Activated naive CD4-positive, alpha-beta T cell treated with anti-CD3 and anti-CD28 coated beads, Interleukin-2, amount 50 U/mL, for 24 hours (primary cell): ENCODE measurements at regions not wholly inside any gene's neighbourhood (a gene's known extent, or its start where the extent isn't known, plus 50 kb on each side); places are given as distances from the start of the nearest gene placed in this dataset.

Source experiments
- H3K27ac Mint-ChIP-seq: one replicate; pipeline ENCODE4 v1.8.0; 2021; ENCODE audit warnings: mild to moderate bottlenecking, mixed read lengths
- H3K27me3 Mint-ChIP-seq: one replicate; pipeline ENCODE4 v1.8.0; 2021; ENCODE audit warnings: mixed read lengths
- H3K36me3 Mint-ChIP-seq: one replicate; pipeline ENCODE4 v1.8.0; 2021; ENCODE audit warnings: mixed read lengths
- H3K4me1 Mint-ChIP-seq: one replicate; pipeline ENCODE4 v1.8.0; 2021; ENCODE audit warnings: mixed read lengths
- H3K4me3 Mint-ChIP-seq: one replicate; pipeline ENCODE4 v1.8.0; 2021; ENCODE audit warnings: mild to moderate bottlenecking, mixed read lengths
- H3K9me3 Mint-ChIP-seq: one replicate; pipeline ENCODE4 v1.8.0; 2021; ENCODE audit warnings: mixed read lengths

GRCh38 chr12:92602930-92603623 lies 99.7 kb upstream of the PLEKHG7 start:
- Mint-ChIP-seq H3K4me3 (peak overlapping the region; percentile 85), H3K27ac (peak overlapping the region; percentile 99), H3K9me3 (peaks cover 24% of the 10 kb centered on the region), H3K4me1 (peaks cover 75% of the 10 kb centered on the region), H3K27me3 (no peaks in the 10 kb centered on the region), H3K36me3 (peaks cover 20% of the 10 kb centered on the region)

- Mint-ChIP-seq H3K9me3 (peaks cover 24% of the 10 kb centered on the region), H3K27me3 (no peaks in the 10 kb centered on the region), H3K4me1 (peaks cover 78% of the 10 kb centered on the region), H3K36me3 (peaks cover 20% of the 10 kb centered on the region), H3K27ac (peak overlapping the region; percentile 99), H3K4me3 (peak overlapping the region; percentile 85)
Measured at GRCh38 chr12:92602476-92602875, 100.3 kb upstream of the PLEKHG7 start.

GRCh38 chr12:92601680-92602079 lies 101.1 kb upstream of the PLEKHG7 start:
- H3K4me1 Mint-ChIP-seq: peaks cover 83% of the 10 kb centered on the region
- H3K27ac Mint-ChIP-seq: peak overlapping the region; percentile 99
- H3K27me3 Mint-ChIP-seq: no peaks in the 10 kb centered on the region
- peaks cover 20% of the 10 kb centered on the region for H3K36me3 Mint-ChIP-seq
- peaks cover 24% of the 10 kb centered on the region for H3K9me3 Mint-ChIP-seq
- peak overlapping the region; percentile 34 for H3K4me3 Mint-ChIP-seq

- Mint-ChIP-seq H3K9me3 (peaks cover 24% of the 10 kb centered on the region), H3K27ac (peak overlapping the region; percentile 99), H3K36me3 (peaks cover 21% of the 10 kb centered on the region), H3K27me3 (no peaks in the 10 kb centered on the region), H3K4me1 (peaks cover 87% of the 10 kb centered on the region), H3K4me3 (peak overlapping the region; percentile 26)
Measured at GRCh38 chr12:92601176-92601575, 101.6 kb upstream of the PLEKHG7 start.

- H3K27ac Mint-ChIP-seq: peak overlapping the region; percentile 63
- H3K4me3 Mint-ChIP-seq: no peak overlapping the region
- peaks cover 25% of the 10 kb centered on the region for H3K36me3 Mint-ChIP-seq
- H3K4me1 Mint-ChIP-seq: peaks cover 90% of the 10 kb centered on the region
- H3K9me3 Mint-ChIP-seq: peaks cover 24% of the 10 kb centered on the region
- H3K27me3 Mint-ChIP-seq: no peaks in the 10 kb centered on the region
Measured at GRCh38 chr12:92600052-92600451, 102.7 kb upstream of the PLEKHG7 start.

- H3K4me3 Mint-ChIP-seq: peak overlapping the region; percentile 71
- no peaks in the 10 kb centered on the region for H3K27me3 Mint-ChIP-seq
- H3K4me1 Mint-ChIP-seq: peaks cover 93% of the 10 kb centered on the region
- H3K36me3 Mint-ChIP-seq: peaks cover 25% of the 10 kb centered on the region
- peaks cover 24% of the 10 kb centered on the region for H3K9me3 Mint-ChIP-seq
- peak overlapping the region; percentile 99 for H3K27ac Mint-ChIP-seq
Measured at GRCh38 chr12:92597997-92598396, 104.8 kb upstream of the PLEKHG7 start.

- Mint-ChIP-seq H3K4me1 (peaks cover 93% of the 10 kb centered on the region), H3K9me3 (peaks cover 19% of the 10 kb centered on the region), H3K27ac (peak overlapping the region; percentile 99), H3K36me3 (peaks cover 22% of the 10 kb centered on the region), H3K27me3 (no peaks in the 10 kb centered on the region), H3K4me3 (peak overlapping the region; percentile 35)
Measured at GRCh38 chr12:92597118-92597517, 105.7 kb upstream of the PLEKHG7 start.

- H3K27ac Mint-ChIP-seq: peak overlapping the region; percentile 99
- no peak overlapping the region for H3K4me3 Mint-ChIP-seq
- H3K36me3 Mint-ChIP-seq: peaks cover 19% of the 10 kb centered on the region
- no peaks in the 10 kb centered on the region for H3K27me3 Mint-ChIP-seq
- peaks cover 19% of the 10 kb centered on the region for H3K9me3 Mint-ChIP-seq
- peaks cover 93% of the 10 kb centered on the region for H3K4me1 Mint-ChIP-seq
Measured at GRCh38 chr12:92596383-92596782, 106.4 kb upstream of the PLEKHG7 start.

- H3K27ac Mint-ChIP-seq: peak overlapping the region; percentile 99
- H3K27me3 Mint-ChIP-seq: no peaks in the 10 kb centered on the region
- H3K9me3 Mint-ChIP-seq: peaks cover 17% of the 10 kb centered on the region
- H3K36me3 Mint-ChIP-seq: peaks cover 14% of the 10 kb centered on the region
- H3K4me3 Mint-ChIP-seq: peak overlapping the region; percentile 45
- H3K4me1 Mint-ChIP-seq: peaks cover 91% of the 10 kb centered on the region
Measured at GRCh38 chr12:92595663-92596062, 107.1 kb upstream of the PLEKHG7 start.

- Mint-ChIP-seq H3K4me3 (peak overlapping the region; percentile 79), H3K27me3 (no peaks in the 10 kb centered on the region), H3K4me1 (peaks cover 95% of the 10 kb centered on the region), H3K36me3 (peaks cover 7% of the 10 kb centered on the region), H3K27ac (peak overlapping the region; percentile 99), H3K9me3 (peaks cover 14% of the 10 kb centered on the region)
Measured at GRCh38 chr12:92593734-92594402, 108.9 kb upstream of the PLEKHG7 start.

GRCh38 chr12:92585115-92585727 lies 117.6 kb upstream of the PLEKHG7 start:
- Mint-ChIP-seq H3K4me1 (peaks cover 14% of the 10 kb centered on the region), H3K27me3 (no peaks in the 10 kb centered on the region), H3K27ac (no peak overlapping the region), H3K9me3 (peaks cover 23% of the 10 kb centered on the region), H3K36me3 (peaks cover 15% of the 10 kb centered on the region), H3K4me3 (no peak overlapping the region)

- Mint-ChIP-seq H3K9me3 (peaks cover 18% of the 10 kb centered on the region), H3K27ac (no peak overlapping the region), H3K4me1 (peaks cover 4% of the 10 kb centered on the region), H3K36me3 (peaks cover 13% of the 10 kb centered on the region), H3K4me3 (no peak overlapping the region), H3K27me3 (no peaks in the 10 kb centered on the region)
Measured at GRCh38 chr12:92583910-92584309, 118.9 kb upstream of the PLEKHG7 start.

GRCh38 chr12:92582893-92583292 lies 119.9 kb upstream of the PLEKHG7 start:
- Mint-ChIP-seq H3K36me3 (peaks cover 13% of the 10 kb centered on the region), H3K9me3 (peaks cover 18% of the 10 kb centered on the region), H3K4me3 (no peak overlapping the region), H3K4me1 (peaks cover 4% of the 10 kb centered on the region), H3K27ac (peak overlapping the region; percentile 10), H3K27me3 (no peaks in the 10 kb centered on the region)

GRCh38 chr12:92582475-92582874 lies 120.3 kb upstream of the PLEKHG7 start:
- Mint-ChIP-seq H3K27ac (no peak overlapping the region), H3K36me3 (peaks cover 13% of the 10 kb centered on the region), H3K9me3 (peaks cover 16% of the 10 kb centered on the region), H3K27me3 (no peaks in the 10 kb centered on the region), H3K4me3 (no peak overlapping the region), H3K4me1 (peaks cover 4% of the 10 kb centered on the region)

GRCh38 chr12:92581604-92582003 lies 121.2 kb upstream of the PLEKHG7 start:
- Mint-ChIP-seq H3K9me3 (peaks cover 13% of the 10 kb centered on the region), H3K4me3 (no peak overlapping the region), H3K4me1 (peaks cover 4% of the 10 kb centered on the region), H3K27me3 (no peaks in the 10 kb centered on the region), H3K36me3 (peaks cover 11% of the 10 kb centered on the region), H3K27ac (no peak overlapping the region)
